ENCODE measurements at regions not wholly inside any gene's neighbourhood (a gene's known extent, or its start where the extent isn't known, plus 50 kb on each side); places are given as distances from the start of the nearest gene placed in this dataset.

GRCh38 chr12:92077530-92077929, 68.1 kb downstream of the BTG1 start:
- TF ChIP-seq CTCF (IDR thresholded peaks at IDR 0.05; ENCODE audit: insufficient read depth, low read depth, low read length) (no peak), EZH2 (IDR thresholded peaks at IDR 0.05; ENCODE audit: insufficient read depth, low read length) (no peak)
